ENCODE measurements at regions not wholly inside any gene's neighbourhood (a gene's known extent, or its start where the extent isn't known, plus 50 kb on each side); places are given as distances from the start of the nearest gene placed in this dataset.
"Not testable (repeated sequence)": the region's sequence is repeated elsewhere in the genome, so short reads cannot be mapped to it uniquely, and the experiment has no call there.

DNA sequence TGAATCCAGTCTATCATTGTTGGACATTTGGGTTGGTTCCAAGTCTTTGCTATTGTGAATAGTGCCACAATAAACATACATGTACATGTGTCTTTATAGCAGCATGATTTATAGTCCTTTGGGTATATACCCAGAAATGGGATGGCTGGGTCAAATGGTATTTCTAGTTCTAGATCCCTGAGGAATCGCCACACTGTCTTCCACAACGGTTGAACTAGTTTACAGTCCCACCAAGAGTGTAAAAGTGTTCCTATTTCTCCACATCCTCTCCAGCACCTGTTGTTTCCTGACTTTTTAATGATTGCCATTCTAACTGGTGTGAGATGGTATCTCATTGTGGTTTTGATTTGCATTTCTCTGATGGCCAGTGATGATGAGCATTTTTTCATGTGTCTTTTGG lies 137.4 kb upstream of the DST start:
- Mint-ChIP-seq H3K36me3 (ENCODE audit: low read depth, unreplicated experiment) (peaks cover 17% of the 10 kb centered on the region), H3K4me1 (ENCODE audit: low read depth, unreplicated experiment) (peaks cover 12% of the 10 kb centered on the region)
- not testable (repeated sequence) for H3K9ac ChIP-seq (ENCODE audit: low read length); DNase-seq (ENCODE audit: low read depth); H3K4me2 ChIP-seq (ENCODE audit: low read length); H3K27ac ChIP-seq (ENCODE audit: low read depth, low read length); H3K4me1 ChIP-seq (ENCODE audit: insufficient read depth, low read length); H3K9me3 ChIP-seq (ENCODE audit: insufficient read depth, low read depth, low read length); H3K27me3 Mint-ChIP-seq (ENCODE audit: low read depth, unreplicated experiment); H3K27ac Mint-ChIP-seq (ENCODE audit: unreplicated experiment); H3K36me3 ChIP-seq (ENCODE audit: insufficient read depth, low read length); H3K4me3 Mint-ChIP-seq (ENCODE audit: unreplicated experiment); H3K27me3 ChIP-seq (ENCODE audit: insufficient read depth, low read length); H2AFZ ChIP-seq (ENCODE audit: low read depth, low read length); H3K9me3 Mint-ChIP-seq (ENCODE audit: unreplicated experiment); FAIRE-seq; H3K4me3 ChIP-seq (ENCODE audit: insufficient read depth, low read depth, low read length)
- Histone ChIP-seq H3K79me2 (ENCODE audit: insufficient read depth, low read length) (peaks cover 29% of the 10 kb centered on the region), H4K20me1 (ENCODE audit: insufficient read depth, low read length) (peaks cover 22% of the 10 kb centered on the region)

DNA sequence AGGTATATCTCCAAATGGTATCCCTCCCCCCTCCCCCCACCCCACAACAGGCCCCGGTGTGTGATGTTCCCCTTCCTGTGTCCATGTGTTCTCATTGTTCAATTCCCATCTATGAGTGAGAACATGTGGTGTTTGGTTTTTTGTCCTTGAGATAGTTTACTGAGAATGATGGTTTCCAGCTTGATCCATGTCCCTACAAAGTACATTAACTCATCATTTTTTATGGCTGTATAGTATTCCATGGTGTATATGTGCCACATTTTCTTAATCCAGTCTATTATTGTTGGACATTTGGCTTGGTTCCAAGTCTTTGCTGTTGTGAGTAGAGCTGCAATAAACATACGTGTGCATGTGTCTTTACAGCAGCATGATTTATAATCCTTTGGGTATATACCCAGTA lies 135.8 kb upstream of the DST start:
- not testable (repeated sequence) for H3K4me1 ChIP-seq (ENCODE audit: insufficient read depth, low read length); H3K27me3 ChIP-seq (ENCODE audit: insufficient read depth, low read length); H3K4me3 Mint-ChIP-seq (ENCODE audit: unreplicated experiment)

DNA sequence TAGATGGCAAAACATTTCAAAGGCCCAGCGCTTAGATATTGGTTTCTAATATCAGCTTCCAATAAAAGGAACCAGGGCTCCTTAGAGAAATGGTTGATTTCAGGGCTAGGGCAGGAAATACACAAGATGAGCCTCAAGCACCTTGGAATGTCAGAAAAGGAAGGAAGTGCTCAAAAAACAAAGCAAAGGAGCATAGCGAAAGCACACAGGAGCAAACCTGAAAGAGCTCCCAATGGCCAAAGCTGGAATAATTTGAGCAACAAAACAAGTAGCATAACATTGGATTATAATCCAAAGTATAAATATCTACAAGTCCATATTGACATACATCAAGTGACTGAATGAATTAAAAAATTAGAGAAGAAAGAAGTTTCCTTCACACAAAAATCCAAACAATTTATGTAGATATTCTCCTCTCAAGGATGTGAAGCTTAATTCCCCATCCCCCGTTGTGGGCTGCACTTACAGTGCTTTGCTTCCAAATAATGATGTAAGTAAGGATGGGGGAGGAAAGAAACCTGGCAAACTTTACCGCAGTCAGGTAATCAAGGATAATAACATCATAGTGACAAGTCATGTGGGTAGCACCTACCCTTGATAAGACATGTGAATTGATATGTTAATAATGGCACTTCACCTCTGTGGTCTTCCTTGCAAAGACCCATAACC lies 132.9 kb upstream of the DST start:
- H3K4me1 Mint-ChIP-seq (ENCODE audit: low read depth, unreplicated experiment) = peaks cover 36% of the 10 kb centered on the region

More for the DNA sequence above, 135.8 kb upstream of the DST start:
- H3K9ac ChIP-seq (ENCODE audit: low read length); H3K9me3 Mint-ChIP-seq (ENCODE audit: unreplicated experiment); H3K27ac ChIP-seq (ENCODE audit: low read depth, low read length); H3K27me3 Mint-ChIP-seq (ENCODE audit: low read depth, unreplicated experiment); H3K4me3 ChIP-seq (ENCODE audit: insufficient read depth, low read depth, low read length); FAIRE-seq; H3K36me3 ChIP-seq (ENCODE audit: insufficient read depth, low read length); H3K27ac Mint-ChIP-seq (ENCODE audit: unreplicated experiment); H3K4me2 ChIP-seq (ENCODE audit: low read length); H2AFZ ChIP-seq (ENCODE audit: low read depth, low read length); DNase-seq (ENCODE audit: low read depth); H3K9me3 ChIP-seq (ENCODE audit: insufficient read depth, low read depth, low read length): not testable (repeated sequence)
- Mint-ChIP-seq H3K4me1 (ENCODE audit: low read depth, unreplicated experiment) (peaks cover 18% of the 10 kb centered on the region), H3K36me3 (ENCODE audit: low read depth, unreplicated experiment) (peaks cover 11% of the 10 kb centered on the region)
- Histone ChIP-seq H3K79me2 (ENCODE audit: insufficient read depth, low read length) (peaks cover 43% of the 10 kb centered on the region), H4K20me1 (ENCODE audit: insufficient read depth, low read length) (peaks cover 34% of the 10 kb centered on the region)

More for the DNA sequence above, 132.9 kb upstream of the DST start:
- FAIRE-seq = no peak
- peaks cover 9% of the 10 kb centered on the region for H3K36me3 Mint-ChIP-seq (ENCODE audit: low read depth, unreplicated experiment)
- no peaks in the 10 kb centered on the region for H3K27me3 ChIP-seq (ENCODE audit: insufficient read depth, low read length)
- no peak overlapping the region for H3K4me3 Mint-ChIP-seq (ENCODE audit: unreplicated experiment)
- no peak overlapping the region for H3K27ac ChIP-seq (ENCODE audit: low read depth, low read length)
- H3K27me3 Mint-ChIP-seq (ENCODE audit: low read depth, unreplicated experiment) = no peaks in the 10 kb centered on the region
- H3K36me3 ChIP-seq (ENCODE audit: insufficient read depth, low read length) = no peaks in the 10 kb centered on the region
- peaks cover 49% of the 10 kb centered on the region for H4K20me1 ChIP-seq (ENCODE audit: insufficient read depth, low read length)
- peaks cover 22% of the 10 kb centered on the region for H3K4me1 ChIP-seq (ENCODE audit: insufficient read depth, low read length)
- H3K9me3 Mint-ChIP-seq (ENCODE audit: unreplicated experiment) = peaks cover 6% of the 10 kb centered on the region
- H3K4me3 ChIP-seq (ENCODE audit: insufficient read depth, low read depth, low read length) = no peak overlapping the region
- H2AFZ ChIP-seq (ENCODE audit: low read depth, low read length) = no peak overlapping the region
- no peaks in the 10 kb centered on the region for H3K9me3 ChIP-seq (ENCODE audit: insufficient read depth, low read depth, low read length)
- no peak overlapping the region for H3K9ac ChIP-seq (ENCODE audit: low read length)
- no peak overlapping the region for H3K4me2 ChIP-seq (ENCODE audit: low read length)
- H3K27ac Mint-ChIP-seq (ENCODE audit: unreplicated experiment) = no peak overlapping the region
- DNase-seq (ENCODE audit: low read depth) = no peak
- peaks cover 71% of the 10 kb centered on the region for H3K79me2 ChIP-seq (ENCODE audit: insufficient read depth, low read length)
- TF ChIP-seq, protein P1, sequence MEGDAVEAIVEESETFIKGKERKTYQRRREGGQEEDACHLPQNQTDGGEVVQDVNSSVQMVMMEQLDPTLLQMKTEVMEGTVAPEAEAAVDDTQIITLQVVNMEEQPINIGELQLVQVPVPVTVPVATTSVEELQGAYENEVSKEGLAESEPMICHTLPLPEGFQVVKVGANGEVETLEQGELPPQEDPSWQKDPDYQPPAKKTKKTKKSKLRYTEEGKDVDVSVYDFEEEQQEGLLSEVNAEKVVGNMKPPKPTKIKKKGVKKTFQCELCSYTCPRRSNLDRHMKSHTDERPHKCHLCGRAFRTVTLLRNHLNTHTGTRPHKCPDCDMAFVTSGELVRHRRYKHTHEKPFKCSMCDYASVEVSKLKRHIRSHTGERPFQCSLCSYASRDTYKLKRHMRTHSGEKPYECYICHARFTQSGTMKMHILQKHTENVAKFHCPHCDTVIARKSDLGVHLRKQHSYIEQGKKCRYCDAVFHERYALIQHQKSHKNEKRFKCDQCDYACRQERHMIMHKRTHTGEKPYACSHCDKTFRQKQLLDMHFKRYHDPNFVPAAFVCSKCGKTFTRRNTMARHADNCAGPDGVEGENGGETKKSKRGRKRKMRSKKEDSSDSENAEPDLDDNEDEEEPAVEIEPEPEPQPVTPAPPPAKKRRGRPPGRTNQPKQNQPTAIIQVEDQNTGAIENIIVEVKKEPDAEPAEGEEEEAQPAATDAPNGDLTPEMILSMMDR (IDR thresholded peaks at IDR 0.05; ENCODE audit: insufficient read depth, low read depth, low read length) = no peak
- no peak for TF ChIP-seq EZH2 (IDR thresholded peaks at IDR 0.05; ENCODE audit: insufficient read depth, low read length)

Measured in astrocyte (in vitro differentiated cells and primary cell).